ENCODE measurements at regions not wholly inside any gene's neighbourhood (a gene's known extent, or its start where the extent isn't known, plus 50 kb on each side); places are given as distances from the start of the nearest gene placed in this dataset.

DNA sequence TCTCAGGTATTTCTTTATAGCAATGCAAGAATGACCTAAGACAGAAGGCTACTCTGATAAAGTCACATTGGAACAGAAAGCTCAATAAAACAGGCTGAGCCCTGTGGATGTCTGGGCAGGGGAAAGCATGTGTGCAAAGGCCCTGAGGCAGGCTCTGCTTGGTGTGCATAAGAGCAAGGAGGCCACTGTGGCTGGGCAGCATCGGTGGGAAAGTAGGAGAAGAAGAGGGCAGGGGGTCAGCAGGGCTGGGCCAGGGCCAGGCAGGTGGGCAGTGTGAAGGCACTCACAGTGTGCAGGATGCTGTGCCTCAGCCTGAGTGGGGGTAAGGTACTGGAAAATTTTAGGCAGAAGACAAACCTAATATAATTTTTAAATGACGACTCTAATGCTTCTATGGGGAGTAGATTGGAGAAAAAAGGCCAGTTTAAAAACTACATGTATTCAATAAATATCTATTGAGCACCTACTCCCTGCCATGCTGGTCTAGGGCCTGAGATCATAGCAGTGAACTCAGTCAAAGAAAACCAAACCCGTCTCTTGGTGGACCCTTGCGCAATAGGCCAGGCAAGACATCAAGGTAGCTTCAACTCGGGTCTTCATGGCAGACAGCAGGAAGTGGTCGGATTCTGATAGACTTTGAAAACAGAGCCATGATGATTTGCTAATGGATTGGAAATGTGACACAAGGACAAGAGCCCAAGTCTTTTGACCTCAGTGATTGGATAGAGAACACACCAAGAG lies 572.3 kb downstream of the TCERG1L start:
- TF ChIP-seq TAF1 (IDR thresholded peaks at IDR 0.05; ENCODE audit: low read depth, low read length) (no peak), POLR2A (IDR thresholded peaks at IDR 0.05; ENCODE audit: low read depth, low read length) (no peak), POLR2AphosphoS5 (IDR thresholded peaks at IDR 0.05; ENCODE audit: low read depth, low read length) (no peak), PAX5 (IDR thresholded peaks at IDR 0.05; ENCODE audit: insufficient read depth, low read length, severe bottlenecking) (no peak), SPI1 (IDR thresholded peaks at IDR 0.05; ENCODE audit: low read depth, low read length) (no peak)
